ENCODE measurements at regions not wholly inside any gene's neighbourhood (a gene's known extent, or its start where the extent isn't known, plus 50 kb on each side); places are given as distances from the start of the nearest gene placed in this dataset.

GRCh38 chr2:20129331-20130159, 78.1 kb upstream of the LAPTM4A start:
- no peak for TF ChIP-seq CTCF (IDR thresholded peaks at IDR 0.05)
- TF ChIP-seq POLR2A (IDR thresholded peaks at IDR 0.05): no peak

All from tibial nerve (tissue), 3 donors.